CD4-positive, alpha-beta T cell (primary cell): ENCODE measurements at regions not wholly inside any gene's neighbourhood (a gene's known extent, or its start where the extent isn't known, plus 50 kb on each side); places are given as distances from the start of the nearest gene placed in this dataset.

ENCODE experiments used
- ATAC-seq: fragments of 200-7000 bp; cut with Tn5 transposase; one replicate; pipeline ENCODE4 v1.10.0; 2022; ENCODE audit warnings: mild to moderate bottlenecking; ENCODE audit not compliant: poor library complexity
- CTCF ChIA-PET: fragments of 350-600 bp; sonication (Branson Sonifier 250); formaldehyde crosslinking; loops from one replicate; lab custom pipeline; 2021; ENCODE audit warnings: antibody characterized with exemption, inconsistent platforms; lab: Charles Lee
- POLR2A ChIA-PET: fragments of 350-600 bp; sonication (Branson Sonifier 250); formaldehyde crosslinking; loops from one replicate; lab custom pipeline; 2021; ENCODE audit warnings: antibody characterized with exemption, inconsistent platforms; lab: Charles Lee
- DNase-seq, 14 experiments: peaks; one replicate each; pipeline ENCODE4 v3.0.0-alpha.2; 2013 to 2020; ENCODE audit warnings: mixed read lengths in 2 of 14
- H3K27ac ChIP-seq, 2 donors: one replicate each; pipeline versions ENCODE4 v1.5.1 to v1.7.0; 2013; ENCODE audit warnings: low read length in 2 of 2, low read depth in 1 of 2, mild to moderate bottlenecking in 1 of 2
- H3K27me3 ChIP-seq, 2 experiments: 1 replicate in 1 of 2; 2 replicates in 1 of 2; pipeline versions ENCODE4 v1.6.1 to v1.7.0; 2013; ENCODE audit warnings: low read length in 2 of 2, control low read depth in 1 of 2, mild to moderate bottlenecking in 1 of 2, moderate library complexity in 1 of 2; ENCODE audit not compliant: insufficient read depth in 2 of 2, control insufficient read depth in 1 of 2
- H3K36me3 ChIP-seq: one replicate; pipeline ENCODE4 v1.6.1; 2013; ENCODE audit warnings: low read length, control low read depth; ENCODE audit not compliant: insufficient read depth
- H3K4me1 ChIP-seq: one replicate; pipeline ENCODE4 v1.6.1; 2013; ENCODE audit warnings: low read length, control low read depth; ENCODE audit not compliant: insufficient read depth
- H3K4me3 ChIP-seq: one replicate; pipeline ENCODE4 v1.5.1; 2013; ENCODE audit warnings: mild to moderate bottlenecking, low read length, moderate library complexity
- H3K9me3 ChIP-seq, 2 experiments: 1 replicate in 1 of 2; 2 replicates in 1 of 2; pipeline versions ENCODE4 v1.6.1 to v1.7.0; 2013; ENCODE audit warnings: low read length in 2 of 2, mild to moderate bottlenecking in 2 of 2, control low read depth in 1 of 2, moderate library complexity in 1 of 2; ENCODE audit not compliant: control insufficient read depth in 1 of 2, insufficient read depth in 1 of 2
- H3K27ac Mint-ChIP-seq: one replicate; pipeline ENCODE4 v1.8.0; 2020; ENCODE audit warnings: mixed read lengths
- H3K27me3 Mint-ChIP-seq: one replicate; pipeline ENCODE4 v1.8.0; 2021; ENCODE audit warnings: mixed read lengths
- H3K36me3 Mint-ChIP-seq: one replicate; pipeline ENCODE4 v1.8.0; 2021; ENCODE audit warnings: low read depth, mixed read lengths
- H3K4me1 Mint-ChIP-seq: one replicate; pipeline ENCODE4 v1.8.0; 2021; ENCODE audit warnings: low read depth, mixed read lengths
- H3K4me3 Mint-ChIP-seq: one replicate; pipeline ENCODE4 v1.8.0; 2020; ENCODE audit warnings: mild to moderate bottlenecking, mixed read lengths
- H3K9me3 Mint-ChIP-seq: one replicate; pipeline ENCODE4 v1.8.0; 2020; ENCODE audit warnings: mixed read lengths
- intact Hi-C, 2 experiments: fragments of 100-400 bp; cut with DNase I in 1 of 2; cut with micrococcal nuclease in 1 of 2; formaldehyde crosslinking; loops; one replicate each; pipeline versions ENCODE4 v1.15.1 to v1.9.0; 2023 to 2025; cut with DNase I, micrococcal nuclease
- TF ChIP-seq, protein P1 (sequence below): fragments of 200-600 bp; IDR thresholded peaks from one replicate; pipeline ENCODE4 v1.8.0; 2022; ENCODE audit warnings: antibody characterized with exemption, mild to moderate bottlenecking

DNA sequence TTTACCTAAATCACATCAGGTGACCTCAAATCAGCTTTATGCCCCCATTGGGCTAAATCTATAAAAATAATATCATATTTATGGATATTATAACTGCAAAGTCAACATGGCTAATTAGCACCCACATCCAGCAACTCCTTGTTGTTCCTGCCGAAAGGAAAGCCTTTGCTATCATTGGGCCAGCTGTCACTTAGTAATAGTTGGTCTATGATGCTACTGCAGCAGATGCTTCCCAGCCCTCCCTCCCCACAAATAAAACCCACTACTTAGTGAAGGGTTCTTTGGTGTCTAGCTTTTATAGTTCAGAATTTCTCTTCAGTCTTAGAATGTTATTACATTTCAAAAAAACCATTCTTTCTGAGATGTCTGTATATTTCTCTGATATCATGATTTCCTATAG is 116.9 kb upstream of the ENPEP start:
- Histone ChIP-seq H3K4me1 (no peaks in the 10 kb centered on the region), H3K27me3 (no peaks in the 10 kb centered on the region), H3K4me3 (no peak overlapping the region), H3K9me3 (no peaks in the 10 kb centered on the region), H3K27ac (no peak overlapping the region), H3K36me3 (no peaks in the 10 kb centered on the region)
- TF ChIP-seq, protein P1, sequence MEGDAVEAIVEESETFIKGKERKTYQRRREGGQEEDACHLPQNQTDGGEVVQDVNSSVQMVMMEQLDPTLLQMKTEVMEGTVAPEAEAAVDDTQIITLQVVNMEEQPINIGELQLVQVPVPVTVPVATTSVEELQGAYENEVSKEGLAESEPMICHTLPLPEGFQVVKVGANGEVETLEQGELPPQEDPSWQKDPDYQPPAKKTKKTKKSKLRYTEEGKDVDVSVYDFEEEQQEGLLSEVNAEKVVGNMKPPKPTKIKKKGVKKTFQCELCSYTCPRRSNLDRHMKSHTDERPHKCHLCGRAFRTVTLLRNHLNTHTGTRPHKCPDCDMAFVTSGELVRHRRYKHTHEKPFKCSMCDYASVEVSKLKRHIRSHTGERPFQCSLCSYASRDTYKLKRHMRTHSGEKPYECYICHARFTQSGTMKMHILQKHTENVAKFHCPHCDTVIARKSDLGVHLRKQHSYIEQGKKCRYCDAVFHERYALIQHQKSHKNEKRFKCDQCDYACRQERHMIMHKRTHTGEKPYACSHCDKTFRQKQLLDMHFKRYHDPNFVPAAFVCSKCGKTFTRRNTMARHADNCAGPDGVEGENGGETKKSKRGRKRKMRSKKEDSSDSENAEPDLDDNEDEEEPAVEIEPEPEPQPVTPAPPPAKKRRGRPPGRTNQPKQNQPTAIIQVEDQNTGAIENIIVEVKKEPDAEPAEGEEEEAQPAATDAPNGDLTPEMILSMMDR, result no peak
- peaks cover under 1% of the 10 kb centered on the region for H3K27me3 Mint-ChIP-seq
- ATAC-seq (no peak), DNase-seq (no peak)
- POLR2A ChIA-PET, result no interaction called here
- H3K36me3 Mint-ChIP-seq, result no peaks in the 10 kb centered on the region
- intact Hi-C loops, result no loop called here
- H3K4me3 Mint-ChIP-seq, result no peak overlapping the region
- H3K4me1 Mint-ChIP-seq, result no peaks in the 10 kb centered on the region
- H3K9me3 Mint-ChIP-seq, result no peaks in the 10 kb centered on the region
- CTCF ChIA-PET, result no interaction called here
- no peak overlapping the region for H3K27ac Mint-ChIP-seq

DNA sequence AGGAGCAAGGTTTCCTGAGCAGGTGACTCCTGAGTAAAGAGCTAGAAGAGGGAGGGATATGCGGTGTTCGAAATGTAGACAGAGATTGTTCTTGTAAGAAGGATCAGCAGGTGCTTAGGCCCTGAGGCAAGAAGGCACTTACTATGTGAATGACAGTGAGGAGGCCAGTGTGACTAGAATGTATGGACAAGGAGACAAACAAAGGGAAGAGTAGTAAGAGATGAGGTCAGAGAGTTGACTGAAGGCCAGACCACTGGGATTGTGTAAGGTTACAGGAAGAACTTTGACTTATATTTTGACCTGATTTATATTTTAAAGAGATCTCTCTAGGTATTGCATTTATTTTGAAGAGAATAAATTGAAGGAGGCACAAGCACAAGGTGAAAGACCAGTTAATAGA is 118.4 kb upstream of the ENPEP start:
- no peaks in the 10 kb centered on the region for H3K9me3 Mint-ChIP-seq
- TF ChIP-seq, protein P1, result no peak
- H3K36me3 ChIP-seq, result no peaks in the 10 kb centered on the region
- no peak overlapping the region for H3K4me3 ChIP-seq
- intact Hi-C loops, result no loop called here
- ATAC-seq, result no peak
- H3K4me1 Mint-ChIP-seq, result no peaks in the 10 kb centered on the region
- no peak overlapping the region for H3K4me3 Mint-ChIP-seq
- no peaks in the 10 kb centered on the region for H3K9me3 ChIP-seq
- H3K4me1 ChIP-seq, result no peaks in the 10 kb centered on the region
- peaks cover 10% of the 10 kb centered on the region for H3K27me3 Mint-ChIP-seq
- H3K36me3 Mint-ChIP-seq, result no peaks in the 10 kb centered on the region
- ChIA-PET CTCF (no interaction called here), POLR2A (no interaction called here)
- no peak overlapping the region for H3K27ac ChIP-seq
- no peak overlapping the region for H3K27ac Mint-ChIP-seq
- no peaks in the 10 kb centered on the region for H3K27me3 ChIP-seq
- DNase-seq, result no peak

DNA sequence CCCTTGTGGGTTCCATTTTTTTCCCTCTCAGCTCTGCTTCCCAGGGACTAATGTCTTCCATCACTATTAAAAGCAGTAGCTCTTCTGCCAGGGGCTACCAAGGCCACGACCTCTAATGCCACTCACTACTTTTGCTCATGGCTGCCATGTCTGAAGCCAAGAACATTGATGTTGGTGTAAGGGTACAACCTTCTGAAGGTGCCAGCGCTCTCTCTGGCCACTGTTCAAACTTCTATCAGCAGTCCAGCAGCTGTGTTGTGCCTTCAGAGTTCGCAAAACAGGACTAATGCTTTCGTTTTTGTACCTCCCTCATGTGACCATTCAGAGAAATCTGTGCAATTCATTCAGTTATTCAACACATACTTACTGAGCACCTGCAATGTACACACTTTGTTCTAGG is 121.5 kb upstream of the ENPEP start:
- Mint-ChIP-seq H3K4me3 (no peak overlapping the region), H3K36me3 (no peaks in the 10 kb centered on the region), H3K27ac (no peak overlapping the region), H3K4me1 (no peaks in the 10 kb centered on the region), H3K9me3 (no peaks in the 10 kb centered on the region), H3K27me3 (peaks cover 10% of the 10 kb centered on the region)
- TF ChIP-seq, protein P1, result no peak
- intact Hi-C loops, result no loop called here
- ATAC-seq, result no peak
- ChIA-PET CTCF (no interaction called here), POLR2A (no interaction called here)
- Histone ChIP-seq H3K36me3 (no peaks in the 10 kb centered on the region), H3K27ac (no peak overlapping the region), H3K9me3 (peaks cover 0 to 3% of the 10 kb centered on the region in 2 experiments), H3K4me3 (no peak overlapping the region), H3K27me3 (peaks cover 0 to 3% of the 10 kb centered on the region in 2 experiments), H3K4me1 (no peaks in the 10 kb centered on the region)
- DNase-seq, result no peak
